GM12878 (cell line): ENCODE measurements at regions not wholly inside any gene's neighbourhood (a gene's known extent, or its start where the extent isn't known, plus 50 kb on each side); places are given as distances from the start of the nearest gene placed in this dataset.

Experiments used
- ESRRA ChIP-seq: IDR thresholded peaks from 2 replicates; pipeline ENCODE4 v1.6.1; 2012; ENCODE audit warnings: mild to moderate bottlenecking, low read length, improper control_type of control experiment
- IKZF1 ChIP-seq: fragments of 450-650 bp; conservative IDR thresholded peaks from 2 replicates; pipeline ENCODE4 v1.6.1; 2017; ENCODE audit warnings: antibody characterized with exemption, mild to moderate bottlenecking
- IRF4 ChIP-seq: IDR thresholded peaks from 2 replicates; pipeline ENCODE4 v1.6.1; 2011; ENCODE audit warnings: low read depth, low read length
- PAX8 ChIP-seq: fragments of 450-650 bp; IDR thresholded peaks from 2 replicates; pipeline ENCODE4 v1.6.1; 2017; ENCODE audit warnings: mild to moderate bottlenecking, moderate library complexity
- SIX5 ChIP-seq: IDR thresholded peaks from 2 replicates; pipeline ENCODE4 v1.6.1; 2011; ENCODE audit warnings: mild to moderate bottlenecking, low read depth, low read length, moderate library complexity; ENCODE audit not compliant: severe bottlenecking
- SREBF2 ChIP-seq: IDR thresholded peaks from 2 replicates; pipeline ENCODE4 v1.6.1; 2012; ENCODE audit warnings: mild to moderate bottlenecking, low read length
- STAT3 ChIP-seq: IDR thresholded peaks from 2 replicates; pipeline ENCODE4 v1.6.1; 2011; ENCODE audit warnings: low read depth, low read length, improper control_type of control experiment
- ZBED1 ChIP-seq: IDR thresholded peaks from 2 replicates; pipeline ENCODE4 v1.6.1; 2016; ENCODE audit warnings: borderline replicate concordance
- ZNF217 ChIP-seq: fragments of 450-650 bp; IDR thresholded peaks from 2 replicates; pipeline ENCODE4 v1.6.1; 2017; ENCODE audit warnings: antibody characterized with exemption, mild to moderate bottlenecking
- TF ChIP-seq, protein P1 (sequence below): fragments of 450-650 bp; IDR thresholded peaks from 2 replicates; pipeline ENCODE4 v1.6.1; 2016; ENCODE audit warnings: mild to moderate bottlenecking
- TF ChIP-seq, protein P2 (sequence below): fragments of 450-650 bp; IDR thresholded peaks from 2 replicates; pipeline ENCODE4 v1.6.1; 2016; ENCODE audit warnings: mild to moderate bottlenecking, moderate library complexity, borderline replicate concordance

GRCh38 chr20:59466107-59466815 lies 138.1 kb upstream of the PHACTR3 start (continued):
- TF ChIP-seq ZNF217 (no peak), SIX5 (no peak), PAX8 (no peak), ESRRA (no peak), STAT3 (no peak), IKZF1 (no peak), ZBED1 (no peak), IRF4 (no peak), SREBF2 (no peak)
- TF ChIP-seq, protein P1, sequence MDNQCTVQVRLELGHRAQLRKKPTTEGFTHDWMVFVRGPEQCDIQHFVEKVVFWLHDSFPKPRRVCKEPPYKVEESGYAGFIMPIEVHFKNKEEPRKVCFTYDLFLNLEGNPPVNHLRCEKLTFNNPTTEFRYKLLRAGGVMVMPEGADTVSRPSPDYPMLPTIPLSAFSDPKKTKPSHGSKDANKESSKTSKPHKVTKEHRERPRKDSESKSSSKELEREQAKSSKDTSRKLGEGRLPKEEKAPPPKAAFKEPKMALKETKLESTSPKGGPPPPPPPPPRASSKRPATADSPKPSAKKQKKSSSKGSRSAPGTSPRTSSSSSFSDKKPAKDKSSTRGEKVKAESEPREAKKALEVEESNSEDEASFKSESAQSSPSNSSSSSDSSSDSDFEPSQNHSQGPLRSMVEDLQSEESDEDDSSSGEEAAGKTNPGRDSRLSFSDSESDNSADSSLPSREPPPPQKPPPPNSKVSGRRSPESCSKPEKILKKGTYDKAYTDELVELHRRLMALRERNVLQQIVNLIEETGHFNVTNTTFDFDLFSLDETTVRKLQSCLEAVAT, result no peak
- TF ChIP-seq, protein P2, sequence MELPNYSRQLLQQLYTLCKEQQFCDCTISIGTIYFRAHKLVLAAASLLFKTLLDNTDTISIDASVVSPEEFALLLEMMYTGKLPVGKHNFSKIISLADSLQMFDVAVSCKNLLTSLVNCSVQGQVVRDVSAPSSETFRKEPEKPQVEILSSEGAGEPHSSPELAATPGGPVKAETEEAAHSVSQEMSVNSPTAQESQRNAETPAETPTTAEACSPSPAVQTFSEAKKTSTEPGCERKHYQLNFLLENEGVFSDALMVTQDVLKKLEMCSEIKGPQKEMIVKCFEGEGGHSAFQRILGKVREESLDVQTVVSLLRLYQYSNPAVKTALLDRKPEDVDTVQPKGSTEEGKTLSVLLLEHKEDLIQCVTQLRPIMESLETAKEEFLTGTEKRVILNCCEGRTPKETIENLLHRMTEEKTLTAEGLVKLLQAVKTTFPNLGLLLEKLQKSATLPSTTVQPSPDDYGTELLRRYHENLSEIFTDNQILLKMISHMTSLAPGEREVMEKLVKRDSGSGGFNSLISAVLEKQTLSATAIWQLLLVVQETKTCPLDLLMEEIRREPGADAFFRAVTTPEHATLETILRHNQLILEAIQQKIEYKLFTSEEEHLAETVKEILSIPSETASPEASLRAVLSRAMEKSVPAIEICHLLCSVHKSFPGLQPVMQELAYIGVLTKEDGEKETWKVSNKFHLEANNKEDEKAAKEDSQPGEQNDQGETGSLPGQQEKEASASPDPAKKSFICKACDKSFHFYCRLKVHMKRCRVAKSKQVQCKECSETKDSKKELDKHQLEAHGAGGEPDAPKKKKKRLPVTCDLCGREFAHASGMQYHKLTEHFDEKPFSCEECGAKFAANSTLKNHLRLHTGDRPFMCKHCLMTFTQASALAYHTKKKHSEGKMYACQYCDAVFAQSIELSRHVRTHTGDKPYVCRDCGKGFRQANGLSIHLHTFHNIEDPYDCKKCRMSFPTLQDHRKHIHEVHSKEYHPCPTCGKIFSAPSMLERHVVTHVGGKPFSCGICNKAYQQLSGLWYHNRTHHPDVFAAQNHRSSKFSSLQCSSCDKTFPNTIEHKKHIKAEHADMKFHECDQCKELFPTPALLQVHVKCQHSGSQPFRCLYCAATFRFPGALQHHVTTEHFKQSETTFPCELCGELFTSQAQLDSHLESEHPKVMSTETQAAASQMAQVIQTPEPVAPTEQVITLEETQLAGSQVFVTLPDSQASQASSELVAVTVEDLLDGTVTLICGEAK, result no peak
